ENCODE measurements at regions not wholly inside any gene's neighbourhood (a gene's known extent, or its start where the extent isn't known, plus 50 kb on each side); places are given as distances from the start of the nearest gene placed in this dataset.
"Not testable (repeated sequence)": the region's sequence is repeated elsewhere in the genome, so short reads cannot be mapped to it uniquely, and the experiment has no call there.

GRCh38 chr11:25263861-25264260 lies 767.0 kb downstream of the LUZP2 start:
- not testable (repeated sequence) for H3K79me1 ChIP-seq (ENCODE audit: low read depth, low read length); DNase-seq (ENCODE audit: low spot score); H2BK12ac ChIP-seq (ENCODE audit: low read length); H2AK5ac ChIP-seq (ENCODE audit: low read depth, low read length); H2BK15ac ChIP-seq (ENCODE audit: low read length); H3K9ac ChIP-seq (ENCODE audit: low read depth, low read length, poor library complexity); H3K4me2 ChIP-seq (ENCODE audit: insufficient read depth, low read length, poor library complexity, severe bottlenecking); H4K91ac ChIP-seq (ENCODE audit: low read depth, low read length, poor library complexity); H3K27ac ChIP-seq (replicated peaks; ENCODE audit: low read length); H3K36me3 ChIP-seq (replicated peaks in 1 of 2; ENCODE audit: control insufficient read depth in 2 of 2, insufficient read depth in 2 of 2, low read length in 2 of 2); H3K27me3 ChIP-seq (ENCODE audit: control insufficient read depth in 3 of 3, insufficient read depth in 3 of 3, low read depth in 1 of 3, low read length in 3 of 3); H3K4me1 ChIP-seq (ENCODE audit: control insufficient read depth in 2 of 2, insufficient read depth in 1 of 2, low read depth in 1 of 2, low read length in 2 of 2); H3K23ac ChIP-seq (ENCODE audit: low read depth, low read length, poor library complexity); H2BK120ac ChIP-seq (ENCODE audit: low read depth, low read length); H2AFZ ChIP-seq (ENCODE audit: low read length); H2BK5ac ChIP-seq (ENCODE audit: low read length); H4K8ac ChIP-seq (ENCODE audit: low read depth, low read length); H3K18ac ChIP-seq (ENCODE audit: low read length); H3K4ac ChIP-seq (ENCODE audit: low read length); H3K9me3 ChIP-seq (replicated peaks in 1 of 2; ENCODE audit: control insufficient read depth in 2 of 2, insufficient read depth in 1 of 2, low read depth in 1 of 2, low read length in 2 of 2); H3K14ac ChIP-seq (ENCODE audit: low read length); H3K4me3 ChIP-seq (ENCODE audit: low read length in 2 of 2)
- no CpG with 5 or more reads among the region's 4 CpGs for WGBS, 2 donors (ENCODE audit: extremely low coverage in 2 of 2, insufficient read length in 2 of 2, insufficient replicate concordance in 1 of 2)

- Histone ChIP-seq H4K91ac (ENCODE audit: low read depth, low read length, poor library complexity) (no peak overlapping the region), H3K27ac (replicated peaks; ENCODE audit: low read length) (no peak overlapping the region), H3K4ac (ENCODE audit: low read length) (no peak overlapping the region), H3K4me3 (ENCODE audit: low read length in 2 of 2) (no peak overlapping the region), H2AFZ (ENCODE audit: low read length) (no peak overlapping the region), H2BK5ac (ENCODE audit: low read length) (no peak overlapping the region), H3K4me1 (ENCODE audit: control insufficient read depth in 2 of 2, insufficient read depth in 1 of 2, low read depth in 1 of 2, low read length in 2 of 2) (no peaks in the 10 kb centered on the region), H3K36me3 (replicated peaks in 1 of 2; ENCODE audit: control insufficient read depth in 2 of 2, insufficient read depth in 2 of 2, low read length in 2 of 2) (no peaks in the 10 kb centered on the region), H2BK12ac (ENCODE audit: low read length) (no peak overlapping the region), H3K23ac (ENCODE audit: low read depth, low read length, poor library complexity) (no peak overlapping the region), H3K18ac (ENCODE audit: low read length) (no peak overlapping the region), H2BK15ac (ENCODE audit: low read length) (no peak overlapping the region), H3K14ac (ENCODE audit: low read length) (no peak overlapping the region), H3K9me3 (replicated peaks in 1 of 2; ENCODE audit: control insufficient read depth in 2 of 2, insufficient read depth in 1 of 2, low read depth in 1 of 2, low read length in 2 of 2) (no peaks in the 10 kb centered on the region), H3K9ac (ENCODE audit: low read depth, low read length, poor library complexity) (no peak overlapping the region), H4K8ac (ENCODE audit: low read depth, low read length) (no peak overlapping the region), H2AK5ac (ENCODE audit: low read depth, low read length) (no peak overlapping the region), H3K79me1 (ENCODE audit: low read depth, low read length) (no peaks in the 10 kb centered on the region), H2BK120ac (ENCODE audit: low read depth, low read length) (no peak overlapping the region), H3K4me2 (ENCODE audit: insufficient read depth, low read length, poor library complexity, severe bottlenecking) (no peak overlapping the region), H3K27me3 (ENCODE audit: control insufficient read depth in 3 of 3, insufficient read depth in 3 of 3, low read depth in 1 of 3, low read length in 3 of 3) (no peaks in the 10 kb centered on the region)
- no peak for DNase-seq (ENCODE audit: low spot score)
Observed at GRCh38 chr11:25271301-25271700, 774.4 kb downstream of the LUZP2 start.

GRCh38 chr11:25272214-25272613 lies 775.4 kb downstream of the LUZP2 start:
- Histone ChIP-seq H3K23ac (ENCODE audit: low read depth, low read length, poor library complexity) (no peak overlapping the region), H3K79me1 (ENCODE audit: low read depth, low read length) (no peaks in the 10 kb centered on the region), H4K8ac (ENCODE audit: low read depth, low read length) (no peak overlapping the region), H3K4me3 (ENCODE audit: low read length in 2 of 2) (no peak overlapping the region), H4K91ac (ENCODE audit: low read depth, low read length, poor library complexity) (no peak overlapping the region), H2AFZ (ENCODE audit: low read length) (no peak overlapping the region), H2BK15ac (ENCODE audit: low read length) (no peak overlapping the region), H2BK120ac (ENCODE audit: low read depth, low read length) (no peak overlapping the region), H3K4me2 (ENCODE audit: insufficient read depth, low read length, poor library complexity, severe bottlenecking) (no peak overlapping the region), H3K9ac (ENCODE audit: low read depth, low read length, poor library complexity) (no peak overlapping the region), H3K9me3 (replicated peaks in 1 of 2; ENCODE audit: control insufficient read depth in 2 of 2, insufficient read depth in 1 of 2, low read depth in 1 of 2, low read length in 2 of 2) (no peaks in the 10 kb centered on the region), H2AK5ac (ENCODE audit: low read depth, low read length) (no peak overlapping the region), H3K27ac (replicated peaks; ENCODE audit: low read length) (no peak overlapping the region), H3K4ac (ENCODE audit: low read length) (no peak overlapping the region), H3K14ac (ENCODE audit: low read length) (no peak overlapping the region), H3K27me3 (ENCODE audit: control insufficient read depth in 3 of 3, insufficient read depth in 3 of 3, low read depth in 1 of 3, low read length in 3 of 3) (no peaks in the 10 kb centered on the region), H3K18ac (ENCODE audit: low read length) (no peak overlapping the region), H2BK12ac (ENCODE audit: low read length) (no peak overlapping the region), H3K36me3 (replicated peaks in 1 of 2; ENCODE audit: control insufficient read depth in 2 of 2, insufficient read depth in 2 of 2, low read length in 2 of 2) (no peaks in the 10 kb centered on the region), H2BK5ac (ENCODE audit: low read length) (no peak overlapping the region), H3K4me1 (ENCODE audit: control insufficient read depth in 2 of 2, insufficient read depth in 1 of 2, low read depth in 1 of 2, low read length in 2 of 2) (no peaks in the 10 kb centered on the region)
- DNase-seq (ENCODE audit: low spot score), result no peak

GRCh38 chr11:25280821-25281220 lies 784.0 kb downstream of the LUZP2 start:
- not testable (repeated sequence) for H3K36me3 ChIP-seq (replicated peaks in 1 of 2; ENCODE audit: control insufficient read depth in 2 of 2, insufficient read depth in 2 of 2, low read length in 2 of 2); H3K9ac ChIP-seq (ENCODE audit: low read depth, low read length, poor library complexity); H3K4me2 ChIP-seq (ENCODE audit: insufficient read depth, low read length, poor library complexity, severe bottlenecking); H2BK5ac ChIP-seq (ENCODE audit: low read length); H2BK120ac ChIP-seq (ENCODE audit: low read depth, low read length); H3K27ac ChIP-seq (replicated peaks; ENCODE audit: low read length); DNase-seq (ENCODE audit: low spot score); H3K9me3 ChIP-seq (replicated peaks in 1 of 2; ENCODE audit: control insufficient read depth in 2 of 2, insufficient read depth in 1 of 2, low read depth in 1 of 2, low read length in 2 of 2); H3K4me1 ChIP-seq (ENCODE audit: control insufficient read depth in 2 of 2, insufficient read depth in 1 of 2, low read depth in 1 of 2, low read length in 2 of 2); H4K8ac ChIP-seq (ENCODE audit: low read depth, low read length); H2BK12ac ChIP-seq (ENCODE audit: low read length); H3K23ac ChIP-seq (ENCODE audit: low read depth, low read length, poor library complexity); H2AFZ ChIP-seq (ENCODE audit: low read length); H3K4ac ChIP-seq (ENCODE audit: low read length); H2AK5ac ChIP-seq (ENCODE audit: low read depth, low read length); H3K14ac ChIP-seq (ENCODE audit: low read length); H4K91ac ChIP-seq (ENCODE audit: low read depth, low read length, poor library complexity); H3K27me3 ChIP-seq (ENCODE audit: control insufficient read depth in 3 of 3, insufficient read depth in 3 of 3, low read depth in 1 of 3, low read length in 3 of 3); H2BK15ac ChIP-seq (ENCODE audit: low read length); H3K79me1 ChIP-seq (ENCODE audit: low read depth, low read length); H3K18ac ChIP-seq (ENCODE audit: low read length); H3K4me3 ChIP-seq (ENCODE audit: low read length in 2 of 2)
- WGBS, 2 donors (ENCODE audit: extremely low coverage in 2 of 2, insufficient read length in 2 of 2, insufficient replicate concordance in 1 of 2), result no CpG with 5 or more reads among the region's 7 CpGs

All from neuronal stem cell (in vitro differentiated cells).